ENCODE measurements at regions not wholly inside any gene's neighbourhood (a gene's known extent, or its start where the extent isn't known, plus 50 kb on each side); places are given as distances from the start of the nearest gene placed in this dataset.

DNA sequence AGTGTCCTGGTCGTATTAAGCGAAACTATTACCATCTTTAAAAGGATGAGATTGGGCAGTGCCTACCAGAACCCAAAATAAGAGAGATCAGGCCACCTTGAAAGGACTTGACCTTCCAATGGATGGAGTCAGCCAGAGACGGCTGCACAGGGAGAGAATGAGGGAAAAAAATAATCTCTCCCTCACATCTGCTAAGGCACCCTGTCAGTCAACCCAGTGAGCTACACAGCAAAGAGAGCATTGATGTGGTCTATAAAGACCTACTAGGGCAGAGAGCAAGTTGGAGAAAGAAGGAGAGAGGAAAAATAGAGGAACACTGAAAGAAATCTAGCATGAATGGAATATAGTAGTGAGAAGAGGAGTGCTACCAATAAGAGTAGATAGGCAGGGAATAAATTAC is 68.0 kb upstream of the FTMT start:
- TF ChIP-seq, protein P1, sequence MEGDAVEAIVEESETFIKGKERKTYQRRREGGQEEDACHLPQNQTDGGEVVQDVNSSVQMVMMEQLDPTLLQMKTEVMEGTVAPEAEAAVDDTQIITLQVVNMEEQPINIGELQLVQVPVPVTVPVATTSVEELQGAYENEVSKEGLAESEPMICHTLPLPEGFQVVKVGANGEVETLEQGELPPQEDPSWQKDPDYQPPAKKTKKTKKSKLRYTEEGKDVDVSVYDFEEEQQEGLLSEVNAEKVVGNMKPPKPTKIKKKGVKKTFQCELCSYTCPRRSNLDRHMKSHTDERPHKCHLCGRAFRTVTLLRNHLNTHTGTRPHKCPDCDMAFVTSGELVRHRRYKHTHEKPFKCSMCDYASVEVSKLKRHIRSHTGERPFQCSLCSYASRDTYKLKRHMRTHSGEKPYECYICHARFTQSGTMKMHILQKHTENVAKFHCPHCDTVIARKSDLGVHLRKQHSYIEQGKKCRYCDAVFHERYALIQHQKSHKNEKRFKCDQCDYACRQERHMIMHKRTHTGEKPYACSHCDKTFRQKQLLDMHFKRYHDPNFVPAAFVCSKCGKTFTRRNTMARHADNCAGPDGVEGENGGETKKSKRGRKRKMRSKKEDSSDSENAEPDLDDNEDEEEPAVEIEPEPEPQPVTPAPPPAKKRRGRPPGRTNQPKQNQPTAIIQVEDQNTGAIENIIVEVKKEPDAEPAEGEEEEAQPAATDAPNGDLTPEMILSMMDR (IDR thresholded peaks at IDR 0.05) = no peak
- TF ChIP-seq POLR2A (IDR thresholded peaks at IDR 0.05) = no peak

All from Peyer's patch (tissue), 4 donors.